ENCODE measurements at regions not wholly inside any gene's neighbourhood (a gene's known extent, or its start where the extent isn't known, plus 50 kb on each side); places are given as distances from the start of the nearest gene placed in this dataset.
A peak's percentile ranks its signal among the peaks of the same experiment; 100 is the strongest.
"Not testable (repeated sequence)": the region's sequence is repeated elsewhere in the genome, so short reads cannot be mapped to it uniquely, and the experiment has no call there.

GRCh38 chr3:101143012-101143411 is 149.8 kb upstream of the ABI3BP start:
- intact Hi-C loops (cut with DNase I): no loop called here
- peak; percentile 63 for ATAC-seq
- no peak for DNase-seq (ENCODE audit: missing footprints)

GRCh38 chr3:101142160-101142559 is 148.9 kb upstream of the ABI3BP start:
- ATAC-seq (no peak), DNase-seq (ENCODE audit: missing footprints) (no peak)
- intact Hi-C loops (cut with DNase I): no loop called here

GRCh38 chr3:101141135-101141534 is 147.9 kb upstream of the ABI3BP start:
- intact Hi-C loops (cut with DNase I): no loop called here
- DNase-seq (ENCODE audit: missing footprints): no peak
- no peak for ATAC-seq

- DNase-seq (ENCODE audit: missing footprints) (no peak), ATAC-seq (no peak)
- intact Hi-C loops (cut with DNase I): no loop called here
Measured at GRCh38 chr3:101138817-101139216, 145.6 kb upstream of the ABI3BP start.

- no peak for DNase-seq (ENCODE audit: missing footprints)
- no peak for ATAC-seq
- intact Hi-C loops (cut with DNase I): no loop called here
Measured at GRCh38 chr3:101134331-101134730, 141.1 kb upstream of the ABI3BP start.

- intact Hi-C loops (cut with DNase I): no loop called here
- ATAC-seq (no peak), DNase-seq (ENCODE audit: missing footprints) (no peak)
Measured at GRCh38 chr3:101133652-101134051, 140.4 kb upstream of the ABI3BP start.

GRCh38 chr3:101133197-101133596 is 140.0 kb upstream of the ABI3BP start:
- ATAC-seq; DNase-seq (ENCODE audit: missing footprints); intact Hi-C loops (cut with DNase I): not testable (repeated sequence)

- DNase-seq (ENCODE audit: missing footprints): no peak
- intact Hi-C loops (cut with DNase I): no loop called here
- ATAC-seq: no peak
Measured at GRCh38 chr3:101131767-101132166, 138.5 kb upstream of the ABI3BP start.

GRCh38 chr3:101128786-101129185 is 135.6 kb upstream of the ABI3BP start:
- intact Hi-C loops (cut with DNase I): no loop called here
- DNase-seq (ENCODE audit: missing footprints) (no peak), ATAC-seq (no peak)

- no peak for DNase-seq (ENCODE audit: missing footprints)
- no peak for ATAC-seq
- intact Hi-C loops (cut with DNase I): no loop called here
Measured at GRCh38 chr3:101128001-101128400, 134.8 kb upstream of the ABI3BP start.

GRCh38 chr3:101124125-101124524 is 130.9 kb upstream of the ABI3BP start:
- intact Hi-C loops (cut with DNase I): no loop called here
- no peak for ATAC-seq
- DNase-seq (ENCODE audit: missing footprints): no peak

- ATAC-seq (no peak), DNase-seq (ENCODE audit: missing footprints) (no peak)
- intact Hi-C loops (cut with DNase I): no loop called here
Measured at GRCh38 chr3:101123081-101123480, 129.9 kb upstream of the ABI3BP start.

GRCh38 chr3:101122681-101123080 is 129.5 kb upstream of the ABI3BP start:
- ATAC-seq (no peak), DNase-seq (ENCODE audit: missing footprints) (no peak)
- intact Hi-C loops (cut with DNase I): no loop called here

- intact Hi-C loops (cut with DNase I): no loop called here
- no peak for ATAC-seq
- no peak for DNase-seq (ENCODE audit: missing footprints)
Measured at GRCh38 chr3:101120039-101120438, 126.8 kb upstream of the ABI3BP start.

GRCh38 chr3:101119535-101119934 is 126.3 kb upstream of the ABI3BP start:
- intact Hi-C loops (cut with DNase I): no loop called here

GRCh38 chr3:101117980-101118379 is 124.8 kb upstream of the ABI3BP start:
- no peak for DNase-seq (ENCODE audit: missing footprints)
- peak; percentile 81 for ATAC-seq
- intact Hi-C loops (cut with DNase I): no loop called here

More at GRCh38 chr3:101119535-101119934, 126.3 kb upstream of the ABI3BP start:
- no peak for DNase-seq (ENCODE audit: missing footprints)
- ATAC-seq: no peak

- no peak for DNase-seq (ENCODE audit: missing footprints)
- no peak for ATAC-seq
- intact Hi-C loops (cut with DNase I): no loop called here
Measured at GRCh38 chr3:101117465-101117864, 124.2 kb upstream of the ABI3BP start.

- ATAC-seq; intact Hi-C loops (cut with DNase I); DNase-seq (ENCODE audit: missing footprints): not testable (repeated sequence)
Measured at GRCh38 chr3:101110295-101110694, 117.1 kb upstream of the ABI3BP start.

- intact Hi-C loops (cut with DNase I): no loop called here
- ATAC-seq (no peak), DNase-seq (ENCODE audit: missing footprints) (no peak)
Measured at GRCh38 chr3:101104321-101104720, 111.1 kb upstream of the ABI3BP start.

- DNase-seq (ENCODE audit: missing footprints) (no peak), ATAC-seq (no peak)
- intact Hi-C loops (cut with DNase I): no loop called here
Measured at GRCh38 chr3:101102678-101103296, 109.6 kb upstream of the ABI3BP start.

- intact Hi-C loops (cut with DNase I): no loop called here
Measured at GRCh38 chr3:101100361-101101009, 107.3 kb upstream of the ABI3BP start.

More at GRCh38 chr3:101100361-101101009, 107.3 kb upstream of the ABI3BP start:
- DNase-seq (ENCODE audit: missing footprints): no peak
- ATAC-seq: no peak

Measured in Right ventricle myocardium inferior (tissue), 1 donor.